GM23338 (cell line): ENCODE measurements at regions not wholly inside any gene's neighbourhood (a gene's known extent, or its start where the extent isn't known, plus 50 kb on each side); places are given as distances from the start of the nearest gene placed in this dataset.

Experiments
- CREB1 ChIP-seq: fragments of 250-450 bp; sonication (Bioruptor Pico); IDR thresholded peaks from 2 replicates; pipeline ENCODE4 v1.5.0; 2020; ENCODE audit warnings: low read depth, mild to moderate bottlenecking, moderate library complexity
- EZH2 ChIP-seq: fragments of 200-600 bp; sonication (generic); IDR thresholded peaks from one replicate; pipeline ENCODE4 v1.8.0; 2017; ENCODE audit warnings: antibody characterized with exemption, mild to moderate bottlenecking, low read depth; ENCODE audit not compliant: unreplicated experiment
- EZH2phosphoT487 ChIP-seq: fragments of 200-600 bp; sonication (generic); IDR thresholded peaks from one replicate; pipeline ENCODE4 v1.8.1; 2018; ENCODE audit warnings: antibody characterized with exemption; ENCODE audit not compliant: unreplicated experiment
- JUNB ChIP-seq: IDR thresholded peaks from one replicate; pipeline ENCODE4 v1.6.1; 2016; ENCODE audit warnings: antibody characterized with exemption; ENCODE audit not compliant: unreplicated experiment
- NANOG ChIP-seq: IDR thresholded peaks from 2 replicates; pipeline ENCODE4 v1.6.1; 2016; ENCODE audit warnings: antibody characterized with exemption, borderline replicate concordance
- POLR2AphosphoS5 ChIP-seq: IDR thresholded peaks from 2 replicates; pipeline ENCODE4 v1.6.1; 2016; ENCODE audit warnings: antibody characterized with exemption, low read depth
- STAT1 ChIP-seq: IDR thresholded peaks from one replicate; pipeline ENCODE4 v1.6.1; 2016; ENCODE audit warnings: antibody characterized with exemption; ENCODE audit not compliant: unreplicated experiment
- ZNF114 ChIP-seq: fragments of 250-450 bp; sonication (Bioruptor Pico); IDR thresholded peaks from 2 replicates; pipeline ENCODE4 v1.5.0; 2020; ENCODE audit warnings: mild to moderate bottlenecking, moderate library complexity
- ZNF331 ChIP-seq: fragments of 250-450 bp; sonication (Bioruptor Pico); IDR thresholded peaks from 2 replicates; pipeline ENCODE4 v1.5.0; 2020; ENCODE audit warnings: low read depth, mild to moderate bottlenecking, moderate library complexity
- TF ChIP-seq, protein P1 (sequence below), 2 experiments: fragments of 200-600 bp in 1 of 2; sonication (generic) in 1 of 2; conservative IDR thresholded peaks; 2 replicates each; pipeline versions ENCODE4 v1.5.1 to v1.6.1; 2016 to 2017; ENCODE audit warnings: antibody characterized with exemption in 2 of 2, low read depth in 2 of 2, mild to moderate bottlenecking in 2 of 2, moderate library complexity in 1 of 2
- TF ChIP-seq, protein P2 (sequence below): IDR thresholded peaks from one replicate; pipeline ENCODE4 v1.6.1; 2018; ENCODE audit warnings: antibody characterized with exemption; ENCODE audit not compliant: unreplicated experiment
- TF ChIP-seq, protein P3 (sequence below): IDR thresholded peaks from 2 replicates; pipeline ENCODE4 v1.6.1; 2016; ENCODE audit warnings: antibody characterized with exemption

DNA sequence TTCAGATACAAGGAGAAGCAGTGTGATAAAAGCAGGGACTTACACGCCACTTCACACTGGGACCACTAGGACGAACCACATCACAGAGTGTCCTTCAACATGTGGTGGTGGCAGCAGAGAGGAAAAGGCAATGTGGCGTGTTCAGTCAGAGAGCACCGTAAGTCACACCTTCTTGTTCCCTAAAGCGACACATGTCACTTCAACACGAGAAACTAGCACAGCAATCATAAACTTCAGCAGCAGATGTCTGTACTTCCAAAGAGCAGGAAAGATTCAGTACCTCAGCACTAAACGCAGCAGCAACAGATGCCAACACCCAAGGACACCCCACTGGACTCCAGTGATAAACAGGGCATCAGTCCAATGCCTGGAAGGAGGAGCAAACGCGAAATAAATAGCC, 96.7 kb downstream of the AREG start:
- TF ChIP-seq EZH2 (no peak), POLR2AphosphoS5 (no peak), EZH2phosphoT487 (no peak), CREB1 (CRISPR knock-in tag) (no peak), JUNB (no peak), ZNF114 (no peak), ZNF331 (CRISPR knock-in tag) (no peak), STAT1 (no peak), NANOG (no peak)
- TF ChIP-seq, protein P1, sequence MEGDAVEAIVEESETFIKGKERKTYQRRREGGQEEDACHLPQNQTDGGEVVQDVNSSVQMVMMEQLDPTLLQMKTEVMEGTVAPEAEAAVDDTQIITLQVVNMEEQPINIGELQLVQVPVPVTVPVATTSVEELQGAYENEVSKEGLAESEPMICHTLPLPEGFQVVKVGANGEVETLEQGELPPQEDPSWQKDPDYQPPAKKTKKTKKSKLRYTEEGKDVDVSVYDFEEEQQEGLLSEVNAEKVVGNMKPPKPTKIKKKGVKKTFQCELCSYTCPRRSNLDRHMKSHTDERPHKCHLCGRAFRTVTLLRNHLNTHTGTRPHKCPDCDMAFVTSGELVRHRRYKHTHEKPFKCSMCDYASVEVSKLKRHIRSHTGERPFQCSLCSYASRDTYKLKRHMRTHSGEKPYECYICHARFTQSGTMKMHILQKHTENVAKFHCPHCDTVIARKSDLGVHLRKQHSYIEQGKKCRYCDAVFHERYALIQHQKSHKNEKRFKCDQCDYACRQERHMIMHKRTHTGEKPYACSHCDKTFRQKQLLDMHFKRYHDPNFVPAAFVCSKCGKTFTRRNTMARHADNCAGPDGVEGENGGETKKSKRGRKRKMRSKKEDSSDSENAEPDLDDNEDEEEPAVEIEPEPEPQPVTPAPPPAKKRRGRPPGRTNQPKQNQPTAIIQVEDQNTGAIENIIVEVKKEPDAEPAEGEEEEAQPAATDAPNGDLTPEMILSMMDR (conservative IDR thresholded peaks at IDR 0.05; ENCODE audit: low read depth in 2 of 2), result no peak
- TF ChIP-seq, protein P2, sequence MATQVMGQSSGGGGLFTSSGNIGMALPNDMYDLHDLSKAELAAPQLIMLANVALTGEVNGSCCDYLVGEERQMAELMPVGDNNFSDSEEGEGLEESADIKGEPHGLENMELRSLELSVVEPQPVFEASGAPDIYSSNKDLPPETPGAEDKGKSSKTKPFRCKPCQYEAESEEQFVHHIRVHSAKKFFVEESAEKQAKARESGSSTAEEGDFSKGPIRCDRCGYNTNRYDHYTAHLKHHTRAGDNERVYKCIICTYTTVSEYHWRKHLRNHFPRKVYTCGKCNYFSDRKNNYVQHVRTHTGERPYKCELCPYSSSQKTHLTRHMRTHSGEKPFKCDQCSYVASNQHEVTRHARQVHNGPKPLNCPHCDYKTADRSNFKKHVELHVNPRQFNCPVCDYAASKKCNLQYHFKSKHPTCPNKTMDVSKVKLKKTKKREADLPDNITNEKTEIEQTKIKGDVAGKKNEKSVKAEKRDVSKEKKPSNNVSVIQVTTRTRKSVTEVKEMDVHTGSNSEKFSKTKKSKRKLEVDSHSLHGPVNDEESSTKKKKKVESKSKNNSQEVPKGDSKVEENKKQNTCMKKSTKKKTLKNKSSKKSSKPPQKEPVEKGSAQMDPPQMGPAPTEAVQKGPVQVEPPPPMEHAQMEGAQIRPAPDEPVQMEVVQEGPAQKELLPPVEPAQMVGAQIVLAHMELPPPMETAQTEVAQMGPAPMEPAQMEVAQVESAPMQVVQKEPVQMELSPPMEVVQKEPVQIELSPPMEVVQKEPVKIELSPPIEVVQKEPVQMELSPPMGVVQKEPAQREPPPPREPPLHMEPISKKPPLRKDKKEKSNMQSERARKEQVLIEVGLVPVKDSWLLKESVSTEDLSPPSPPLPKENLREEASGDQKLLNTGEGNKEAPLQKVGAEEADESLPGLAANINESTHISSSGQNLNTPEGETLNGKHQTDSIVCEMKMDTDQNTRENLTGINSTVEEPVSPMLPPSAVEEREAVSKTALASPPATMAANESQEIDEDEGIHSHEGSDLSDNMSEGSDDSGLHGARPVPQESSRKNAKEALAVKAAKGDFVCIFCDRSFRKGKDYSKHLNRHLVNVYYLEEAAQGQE, result no peak
- TF ChIP-seq, protein P3, sequence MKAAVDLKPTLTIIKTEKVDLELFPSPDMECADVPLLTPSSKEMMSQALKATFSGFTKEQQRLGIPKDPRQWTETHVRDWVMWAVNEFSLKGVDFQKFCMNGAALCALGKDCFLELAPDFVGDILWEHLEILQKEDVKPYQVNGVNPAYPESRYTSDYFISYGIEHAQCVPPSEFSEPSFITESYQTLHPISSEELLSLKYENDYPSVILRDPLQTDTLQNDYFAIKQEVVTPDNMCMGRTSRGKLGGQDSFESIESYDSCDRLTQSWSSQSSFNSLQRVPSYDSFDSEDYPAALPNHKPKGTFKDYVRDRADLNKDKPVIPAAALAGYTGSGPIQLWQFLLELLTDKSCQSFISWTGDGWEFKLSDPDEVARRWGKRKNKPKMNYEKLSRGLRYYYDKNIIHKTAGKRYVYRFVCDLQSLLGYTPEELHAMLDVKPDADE, result no peak
